ENCODE measurements at regions not wholly inside any gene's neighbourhood (a gene's known extent, or its start where the extent isn't known, plus 50 kb on each side); places are given as distances from the start of the nearest gene placed in this dataset.
"Not testable (repeated sequence)": the region's sequence is repeated elsewhere in the genome, so short reads cannot be mapped to it uniquely, and the experiment has no call there.

DNA sequence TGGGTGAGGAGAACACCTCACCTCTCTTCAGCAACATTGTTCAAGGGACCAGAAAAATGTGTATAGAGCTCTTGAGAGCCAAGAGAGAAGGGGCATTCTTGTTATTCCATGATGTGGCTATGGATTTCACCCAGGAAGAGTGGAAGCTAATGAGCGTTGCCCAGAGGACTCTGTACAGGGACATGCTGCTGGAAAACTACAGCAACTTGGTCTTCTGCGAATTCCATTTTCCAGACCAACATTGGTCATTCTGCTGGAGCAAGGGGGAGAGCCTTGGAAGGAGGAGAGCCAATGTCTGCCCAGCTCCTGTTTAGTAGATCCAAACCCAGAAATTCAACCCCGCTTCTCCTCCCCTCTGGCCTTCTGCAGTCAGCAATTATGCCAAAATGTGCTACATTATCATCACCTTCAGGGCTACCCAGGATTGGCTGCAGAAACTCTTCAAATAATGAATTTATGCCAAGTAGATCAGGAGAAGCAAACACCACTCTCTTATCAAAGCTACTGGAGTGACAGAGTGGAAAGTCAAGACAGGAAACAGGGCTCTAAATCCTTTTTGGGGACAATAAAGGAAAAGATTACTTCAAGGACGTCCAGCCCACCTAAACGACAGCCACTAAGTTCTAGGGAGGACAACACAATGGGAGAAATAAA is 707.5 kb upstream of the LUZP2 start:
- H3K36me3 ChIP-seq (ENCODE audit: low read depth) = no peaks in the 10 kb centered on the region
- DNase-seq = peak in 1 of 3 donors; percentile 5
- no peak overlapping the region for H3K4me3 ChIP-seq
- intact Hi-C loops (cut with DNase I, micrococcal nuclease) = no loop called here
- TF ChIP-seq, protein P1, sequence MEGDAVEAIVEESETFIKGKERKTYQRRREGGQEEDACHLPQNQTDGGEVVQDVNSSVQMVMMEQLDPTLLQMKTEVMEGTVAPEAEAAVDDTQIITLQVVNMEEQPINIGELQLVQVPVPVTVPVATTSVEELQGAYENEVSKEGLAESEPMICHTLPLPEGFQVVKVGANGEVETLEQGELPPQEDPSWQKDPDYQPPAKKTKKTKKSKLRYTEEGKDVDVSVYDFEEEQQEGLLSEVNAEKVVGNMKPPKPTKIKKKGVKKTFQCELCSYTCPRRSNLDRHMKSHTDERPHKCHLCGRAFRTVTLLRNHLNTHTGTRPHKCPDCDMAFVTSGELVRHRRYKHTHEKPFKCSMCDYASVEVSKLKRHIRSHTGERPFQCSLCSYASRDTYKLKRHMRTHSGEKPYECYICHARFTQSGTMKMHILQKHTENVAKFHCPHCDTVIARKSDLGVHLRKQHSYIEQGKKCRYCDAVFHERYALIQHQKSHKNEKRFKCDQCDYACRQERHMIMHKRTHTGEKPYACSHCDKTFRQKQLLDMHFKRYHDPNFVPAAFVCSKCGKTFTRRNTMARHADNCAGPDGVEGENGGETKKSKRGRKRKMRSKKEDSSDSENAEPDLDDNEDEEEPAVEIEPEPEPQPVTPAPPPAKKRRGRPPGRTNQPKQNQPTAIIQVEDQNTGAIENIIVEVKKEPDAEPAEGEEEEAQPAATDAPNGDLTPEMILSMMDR (IDR thresholded peaks at IDR 0.05) = no peak
- no peaks in the 10 kb centered on the region for H3K9me3 ChIP-seq
- ATAC-seq = peak; percentile 49
- peaks cover 35% of the 10 kb centered on the region for H3K4me1 ChIP-seq (ENCODE audit: low read depth)

DNA sequence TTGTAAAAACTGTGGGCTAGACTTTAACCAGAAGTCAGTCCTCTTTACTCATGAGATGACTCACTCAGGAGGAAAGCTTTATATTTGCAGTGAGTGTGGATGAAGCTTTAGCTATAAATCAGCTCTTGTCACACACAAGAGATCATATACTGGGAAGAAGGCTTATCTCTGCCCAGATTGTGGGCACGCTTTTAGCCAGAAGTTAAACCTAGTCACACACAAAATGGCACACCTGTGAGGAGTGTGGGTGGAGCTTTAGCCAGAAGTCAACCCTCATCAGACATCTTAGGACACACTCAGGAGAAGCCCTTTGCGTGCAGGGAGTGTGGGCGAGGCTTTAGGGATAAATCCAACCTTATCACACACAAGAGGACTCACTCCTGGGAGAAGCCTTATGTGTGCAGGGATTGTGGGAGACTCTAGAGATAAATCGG is 706.9 kb upstream of the LUZP2 start:
- intact Hi-C loops (cut with DNase I, micrococcal nuclease) = no loop called here
- no peak overlapping the region for H3K4me3 ChIP-seq
- no peaks in the 10 kb centered on the region for H3K9me3 ChIP-seq
- H3K4me1 ChIP-seq (ENCODE audit: low read depth) = peaks cover 35% of the 10 kb centered on the region
- no peaks in the 10 kb centered on the region for H3K36me3 ChIP-seq (ENCODE audit: low read depth)
- TF ChIP-seq, protein P1 (IDR thresholded peaks at IDR 0.05) = no peak
- ATAC-seq (peak; percentile 97), DNase-seq (peak; percentile 25 to 50 (median 39))

DNA sequence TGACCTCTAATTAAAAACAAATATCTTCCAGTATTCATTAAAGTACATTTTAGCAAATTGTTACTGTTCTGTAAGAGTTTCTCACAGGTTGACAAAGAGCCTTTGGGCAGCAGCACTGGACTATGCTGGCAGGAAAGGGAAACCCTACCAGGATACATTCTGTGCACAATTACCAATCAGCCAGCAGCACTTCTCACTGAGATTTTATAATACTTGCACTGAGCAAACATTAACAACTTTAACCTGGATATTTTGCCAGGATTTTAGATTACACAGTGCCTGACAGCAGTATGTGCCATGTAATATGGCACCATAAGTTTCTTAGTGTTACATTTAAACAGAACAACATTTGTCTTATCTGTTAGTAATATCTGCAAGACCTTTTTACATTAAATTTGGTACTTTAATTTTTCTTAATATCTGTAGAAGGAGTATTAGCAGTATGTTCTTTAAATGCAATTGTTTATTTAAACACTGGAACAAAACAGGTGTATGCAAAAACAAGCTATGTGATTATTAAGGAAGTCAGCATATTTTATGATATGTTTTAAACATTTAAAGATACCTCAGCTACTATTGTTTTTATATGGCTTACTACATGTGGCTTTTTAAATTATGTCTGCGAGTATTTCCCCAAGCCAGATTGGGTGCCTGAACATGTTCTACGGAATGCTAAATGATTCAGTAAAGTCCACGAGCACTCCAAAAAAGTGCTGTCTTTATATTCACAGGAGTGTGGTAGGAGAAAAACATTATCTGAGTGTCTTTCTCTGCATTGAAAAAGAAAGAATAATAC is 699.0 kb upstream of the LUZP2 start:
- H3K36me3 ChIP-seq (ENCODE audit: low read depth) = no peaks in the 10 kb centered on the region
- intact Hi-C loops (cut with DNase I, micrococcal nuclease) = no loop called here
- H3K4me1 ChIP-seq (ENCODE audit: low read depth) = peaks cover 4% of the 10 kb centered on the region
- peak; percentile 96 for ATAC-seq
- TF ChIP-seq, protein P1 (IDR thresholded peaks at IDR 0.05) = no peak
- no peaks in the 10 kb centered on the region for H3K9me3 ChIP-seq
- no peak overlapping the region for H3K4me3 ChIP-seq
- DNase-seq = peak in 1 of 3 donors; percentile 43

DNA sequence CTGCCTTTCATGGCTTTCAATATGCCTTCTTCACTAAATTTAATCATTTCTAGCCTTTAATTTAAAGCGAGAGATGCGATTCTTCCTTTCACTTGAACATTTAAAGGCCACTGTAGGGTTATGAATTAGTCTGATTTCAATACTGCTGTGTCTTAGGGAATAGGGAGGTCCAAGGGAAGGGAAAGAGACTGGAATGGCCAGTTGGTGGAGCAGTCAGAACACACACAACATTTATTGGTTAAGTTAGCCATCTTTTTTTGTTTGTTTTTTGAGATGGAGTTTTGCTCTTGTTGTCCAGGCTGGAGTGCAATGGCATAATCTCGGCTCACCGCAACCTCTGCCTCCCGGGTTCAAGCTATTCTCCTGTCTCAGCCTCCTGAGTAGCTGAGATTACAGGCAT is 662.5 kb upstream of the LUZP2 start:
- H3K4me1 ChIP-seq (ENCODE audit: low read depth); intact Hi-C loops (cut with DNase I, micrococcal nuclease); DNase-seq; H3K9me3 ChIP-seq; ATAC-seq; H3K4me3 ChIP-seq; H3K36me3 ChIP-seq (ENCODE audit: low read depth): not testable (repeated sequence)

DNA sequence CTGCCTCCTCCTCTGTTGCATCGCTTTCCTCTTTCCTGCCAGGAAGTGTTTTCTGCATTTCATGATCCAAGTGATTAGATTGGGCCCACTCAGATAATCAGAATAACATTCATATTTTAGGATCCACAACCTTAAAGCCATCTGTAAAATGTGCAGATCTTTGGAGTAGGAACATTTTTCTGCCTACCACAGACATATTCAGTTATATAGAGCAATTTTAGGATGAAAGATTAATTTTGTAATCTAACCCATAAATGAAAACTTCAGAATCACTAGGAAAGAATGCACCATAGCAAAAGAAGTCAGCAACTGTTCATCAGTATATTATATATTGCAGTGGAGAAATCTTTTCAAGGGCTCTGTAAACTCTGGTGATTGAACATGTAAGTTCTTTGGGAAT is 659.9 kb upstream of the LUZP2 start:
- no peaks in the 10 kb centered on the region for H3K4me1 ChIP-seq (ENCODE audit: low read depth)
- TF ChIP-seq, protein P1 (IDR thresholded peaks at IDR 0.05) = no peak
- ATAC-seq (no peak), DNase-seq (no peak)
- no peaks in the 10 kb centered on the region for H3K9me3 ChIP-seq
- H3K4me3 ChIP-seq = no peak overlapping the region
- intact Hi-C loops (cut with DNase I, micrococcal nuclease) = no loop called here
- no peaks in the 10 kb centered on the region for H3K36me3 ChIP-seq (ENCODE audit: low read depth)

DNA sequence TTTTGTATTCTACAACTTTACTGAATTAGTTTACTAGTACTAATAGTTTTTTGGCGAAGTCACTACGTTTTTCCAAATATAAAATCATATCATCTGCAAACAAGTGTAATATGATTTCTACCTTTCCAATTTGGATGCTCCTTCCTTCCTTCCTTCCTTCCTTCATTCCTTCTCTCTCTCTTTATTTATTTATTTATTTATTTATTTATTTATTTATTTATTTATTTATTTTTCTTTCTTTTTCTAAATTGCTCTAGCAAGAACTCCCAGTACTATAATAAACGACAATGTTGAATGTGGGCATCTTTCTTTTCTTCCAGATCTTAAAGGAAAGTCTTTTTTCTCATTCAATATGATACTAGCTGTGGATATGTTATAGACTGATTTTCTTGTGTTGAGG is 656.0 kb upstream of the LUZP2 start:
- no peak for DNase-seq
- H3K4me3 ChIP-seq = no peak overlapping the region
- no peaks in the 10 kb centered on the region for H3K4me1 ChIP-seq (ENCODE audit: low read depth)
- ATAC-seq = no peak
- H3K36me3 ChIP-seq (ENCODE audit: low read depth) = no peaks in the 10 kb centered on the region
- TF ChIP-seq, protein P1 (IDR thresholded peaks at IDR 0.05) = no peak
- intact Hi-C loops (cut with DNase I, micrococcal nuclease) = no loop called here
- no peaks in the 10 kb centered on the region for H3K9me3 ChIP-seq
